ENCODE measurements at regions not wholly inside any gene's neighbourhood (a gene's known extent, or its start where the extent isn't known, plus 50 kb on each side); places are given as distances from the start of the nearest gene placed in this dataset.

- in situ Hi-C loops (cut with MboI) (no loop called here), intact Hi-C loops (cut with micrococcal nuclease; ENCODE audit: unreplicated experiment) (no loop called here)
- CTCF ChIA-PET = no interaction called here
- 26% methylated on average over 3 of the region's 3 CpGs for WGBS (ENCODE audit: insufficient coverage, insufficient replicate concordance, low lambda C conversion rate, missing lambda C conversion rate)
- H4K20me1 ChIP-seq (ENCODE audit: control insufficient read depth, insufficient read depth) = no peaks in the 10 kb centered on the region
- POLR2A ChIA-PET = no interaction called here
- RAD21 ChIA-PET (ENCODE audit: unreplicated experiment) = no interaction called here
- no TSS peak for BruUV-seq (replicated peaks)
- H3K9ac ChIP-seq (ENCODE audit: control insufficient read depth, insufficient read depth, low read length) = no peak overlapping the region
- SMC1A ChIA-PET (ENCODE audit: uncharacterized antibody, unreplicated experiment) = interaction anchor here (1.4 kb wide), 1 partner anchor 13 kb away, joined by 4 read pairs; no protein-coding TSS in a partner anchor
- no peaks in the 10 kb centered on the region; a peak in 1 of 4 replicates for H3K27me3 ChIP-seq (replicated peaks in 1 of 2; ENCODE audit: control insufficient read depth in 2 of 2, insufficient read depth in 2 of 2, low read length in 1 of 2)
- H2AFZ ChIP-seq (ENCODE audit: control insufficient read depth, low read depth, low read length) = no peak overlapping the region
- no peak overlapping the region for H3K4me2 ChIP-seq (ENCODE audit: control insufficient read depth, insufficient read depth)
- DNase-seq (ENCODE audit: low read depth, low spot score) (no peak), FAIRE-seq (no peak), ATAC-seq (no peak)
- H3K4me1 ChIP-seq (ENCODE audit: control insufficient read depth, insufficient read depth, low read length) = no peaks in the 10 kb centered on the region; the same call in 1 of the 2 replicates
- H3K9me3 ChIP-seq (replicated peaks; ENCODE audit: control insufficient read depth, insufficient read depth, low read length) = peaks cover 3% of the 10 kb centered on the region; the same call in 2 of the 3 replicates
- no peak overlapping the region for H3K4me3 ChIP-seq
- TF ChIP-seq CHD4 (IDR thresholded peaks at IDR 0.05) (no peak), RUNX3 (IDR thresholded peaks at IDR 0.05; ENCODE audit: low read length) (0 out of 2 replicates have a peak, but pooled peaks have one; percentile 7)
- no peaks in the 10 kb centered on the region for H3K36me3 ChIP-seq (ENCODE audit: control insufficient read depth in 2 of 2, insufficient read depth in 2 of 2, low read length in 1 of 2)
- no peaks in the 10 kb centered on the region for H3K79me2 ChIP-seq (ENCODE audit: control insufficient read depth, insufficient read depth, low read length)
- H3K27ac ChIP-seq (ENCODE audit: control insufficient read depth, insufficient read depth) = no peak overlapping the region
These were observed 162.0 kb upstream of the ATP6AP2 start for GRCh38 chrX:40418813-40419195.

- intact Hi-C loops (cut with micrococcal nuclease; ENCODE audit: unreplicated experiment) = no loop called here
- Histone ChIP-seq H4K20me1 (ENCODE audit: control insufficient read depth, insufficient read depth) (no peaks in the 10 kb centered on the region), H2AFZ (ENCODE audit: control insufficient read depth, low read depth, low read length) (no peak overlapping the region), H3K79me2 (ENCODE audit: control insufficient read depth, insufficient read depth, low read length) (no peaks in the 10 kb centered on the region), H3K4me3 (no peak overlapping the region), H3K36me3 (ENCODE audit: control insufficient read depth in 2 of 2, insufficient read depth in 2 of 2, low read length in 1 of 2) (no peaks in the 10 kb centered on the region), H3K9me3 (replicated peaks; ENCODE audit: control insufficient read depth, insufficient read depth, low read length) (peaks cover 3% of the 10 kb centered on the region; the same call in 2 of the 3 replicates), H3K4me2 (ENCODE audit: control insufficient read depth, insufficient read depth) (no peak overlapping the region), H3K27ac (ENCODE audit: control insufficient read depth, insufficient read depth) (no peak overlapping the region), H3K9ac (ENCODE audit: control insufficient read depth, insufficient read depth, low read length) (no peak overlapping the region), H3K4me1 (ENCODE audit: control insufficient read depth, insufficient read depth, low read length) (no peaks in the 10 kb centered on the region; the same call in 1 of the 2 replicates), H3K27me3 (replicated peaks in 1 of 2; ENCODE audit: control insufficient read depth in 2 of 2, insufficient read depth in 2 of 2, low read length in 1 of 2) (no peaks in the 10 kb centered on the region; a peak in 1 of 4 replicates)
- FAIRE-seq = no peak
- ChIA-PET SMC1A (ENCODE audit: uncharacterized antibody, unreplicated experiment) (no interaction called here), RAD21 (ENCODE audit: unreplicated experiment) (no interaction called here), POLR2A (no interaction called here), CTCF (no interaction called here)
- no peak for ATAC-seq
- no peak for DNase-seq (ENCODE audit: low read depth, low spot score)
- BruUV-seq (replicated peaks) = no TSS peak
- 34% methylated on average over 7 of the region's 7 CpGs for WGBS (ENCODE audit: insufficient coverage, insufficient replicate concordance, low lambda C conversion rate, missing lambda C conversion rate)
- in situ Hi-C loops (cut with MboI) = no loop called here
- TF ChIP-seq PRDM15 (CRISPR knock-in tag; IDR thresholded peaks at IDR 0.05) (no peak), PAX5 (IDR thresholded peaks at IDR 0.05; ENCODE audit: borderline replicate concordance, low read depth, low read length) (no peak), BCL11A (IDR thresholded peaks at IDR 0.05; ENCODE audit: low read depth, low read length) (no peak), HDGF (IDR thresholded peaks at IDR 0.05) (no peak), E2F4 (IDR thresholded peaks at IDR 0.05; ENCODE audit: low read depth, low read length) (no peak), SPI1 (IDR thresholded peaks at IDR 0.05; ENCODE audit: borderline replicate concordance, insufficient read depth, low read depth, low read length) (no peak), ZZZ3 (IDR thresholded peaks at IDR 0.05; ENCODE audit: control insufficient read depth, insufficient read length, low read depth) (no peak), FOS (IDR thresholded peaks at IDR 0.05; ENCODE audit: borderline replicate concordance, extremely low read depth, insufficient read length) (no peak), NFIC (IDR thresholded peaks at IDR 0.05; ENCODE audit: low read depth, low read length) (no peak), CBFB (IDR thresholded peaks at IDR 0.05; ENCODE audit: low read depth) (no peak), PKNOX1 (IDR thresholded peaks at IDR 0.05) (no peak)
These were observed 162.5 kb upstream of the ATP6AP2 start for GRCh38 chrX:40418146-40418812.
